HG03457 (cell line): ENCODE measurements at regions not wholly inside any gene's neighbourhood (a gene's known extent, or its start where the extent isn't known, plus 50 kb on each side); places are given as distances from the start of the nearest gene placed in this dataset.

Source experiments
- ATAC-seq: cut with Tn5 transposase; IDR thresholded peaks from one replicate; pipeline ENCODE4 v1.9.1; 2021; ENCODE audit warnings: moderate number of reproducible peaks; ENCODE audit not compliant: unreplicated experiment

DNA sequence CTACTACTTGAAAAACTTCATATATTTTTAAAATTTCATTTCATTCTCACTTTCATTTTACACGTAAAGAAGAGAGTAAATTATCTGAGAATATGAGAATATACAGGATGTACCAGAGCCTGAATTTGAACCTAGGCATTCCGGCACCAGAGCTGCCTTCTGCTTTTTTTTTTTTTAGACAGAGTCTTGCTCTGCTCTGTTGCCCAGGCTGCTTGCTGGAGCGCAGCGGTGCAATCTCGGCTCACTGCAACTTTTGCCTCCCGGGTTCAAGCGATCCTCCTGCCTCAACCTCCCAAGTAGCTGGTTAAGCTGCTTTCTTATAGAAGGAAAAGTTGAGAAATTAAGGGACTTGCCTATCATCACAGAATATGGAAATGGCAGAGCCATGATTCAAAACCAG, 540.1 kb downstream of the EBF1 start:
- ATAC-seq = no peak

DNA sequence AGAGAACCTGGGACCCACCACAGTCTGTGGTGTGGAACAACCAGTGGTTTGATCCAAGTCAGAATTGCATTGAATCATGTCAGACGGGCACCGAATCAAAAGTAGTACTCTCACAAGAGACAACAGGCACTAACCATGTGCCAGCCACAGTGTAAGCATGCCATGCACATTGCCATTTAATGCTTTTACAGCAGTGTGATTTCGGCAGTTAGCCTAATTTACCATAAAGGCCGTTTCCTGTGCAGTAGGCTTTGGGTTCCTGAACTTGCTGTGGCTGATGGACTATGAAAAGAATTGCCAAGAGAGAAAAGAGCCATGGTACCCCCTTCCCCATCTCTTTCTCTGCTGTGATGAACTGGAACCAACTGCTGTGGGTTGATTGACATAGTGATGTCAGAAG, 540.6 kb downstream of the EBF1 start:
- ATAC-seq = no peak

DNA sequence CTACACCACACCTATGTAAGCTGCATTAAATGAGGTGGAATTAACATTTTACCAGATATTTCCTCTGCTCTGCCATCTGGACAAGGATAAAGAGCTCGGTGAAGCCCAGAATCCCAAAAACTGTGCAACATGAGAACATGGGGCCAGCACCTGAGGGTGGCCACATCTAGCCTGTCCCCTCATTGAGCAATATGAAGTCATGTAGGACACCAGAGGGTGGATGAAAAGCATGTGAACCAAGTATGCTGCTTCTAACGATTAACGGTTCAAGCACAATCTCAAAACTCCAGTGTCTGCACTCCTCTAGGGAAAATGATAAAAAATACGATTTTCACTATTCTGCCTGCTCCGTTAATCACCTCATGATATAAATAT, 545.8 kb downstream of the EBF1 start:
- ATAC-seq = no peak

DNA sequence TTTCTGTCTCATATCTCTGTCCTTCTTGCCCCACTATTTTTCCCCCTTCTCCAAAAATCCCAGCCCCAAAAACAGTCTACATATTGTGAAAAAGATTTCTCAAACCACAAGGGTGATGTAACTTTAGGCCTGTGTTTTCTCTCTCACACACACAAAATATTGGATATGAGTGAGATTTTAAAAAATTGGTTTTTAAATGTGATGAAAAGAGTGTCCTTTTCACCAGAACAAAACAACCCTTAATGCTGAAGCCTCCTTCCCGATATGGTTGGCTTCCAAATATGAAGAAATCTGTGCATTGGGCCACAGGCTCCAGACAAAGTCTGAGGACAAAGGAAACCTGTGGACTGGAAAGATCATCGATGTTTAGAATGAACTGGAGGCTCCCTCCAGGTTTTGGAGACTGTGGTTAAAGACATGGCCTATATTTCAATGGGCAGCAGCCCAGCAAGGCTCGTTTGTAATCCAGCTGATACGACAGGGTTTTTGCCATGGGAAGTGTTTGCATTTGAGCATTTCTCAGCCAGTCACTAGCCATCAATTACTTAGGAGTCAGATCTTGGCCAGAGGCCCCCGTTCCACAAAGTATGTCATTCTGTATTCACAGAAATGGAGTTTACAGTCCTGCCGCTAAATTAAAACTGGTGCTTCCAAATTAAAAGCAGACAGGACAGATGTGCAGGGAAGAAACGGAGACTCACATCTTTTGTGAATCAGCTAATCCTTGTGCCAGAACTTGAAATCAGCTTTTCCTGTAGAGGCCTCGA, 546.3 kb downstream of the EBF1 start:
- no peak for ATAC-seq

DNA sequence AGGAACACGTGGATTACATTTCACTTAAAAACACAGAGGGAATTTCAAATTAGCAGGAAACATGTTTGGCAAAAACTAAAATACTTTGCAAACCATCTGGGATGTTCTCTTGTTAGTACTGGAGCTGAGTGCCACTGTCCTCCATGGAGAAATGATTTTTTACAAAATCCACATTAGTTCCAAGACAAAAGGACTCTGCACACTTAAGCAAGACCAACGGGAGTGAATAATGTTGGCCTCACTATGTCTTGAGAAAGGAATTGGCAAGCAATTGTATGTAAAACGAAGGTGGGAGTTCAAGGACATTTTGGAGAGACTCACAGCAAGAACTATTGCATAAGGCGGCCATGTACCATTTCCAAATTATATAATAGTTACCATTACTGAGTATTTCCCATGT, 547.5 kb downstream of the EBF1 start:
- no peak for ATAC-seq

DNA sequence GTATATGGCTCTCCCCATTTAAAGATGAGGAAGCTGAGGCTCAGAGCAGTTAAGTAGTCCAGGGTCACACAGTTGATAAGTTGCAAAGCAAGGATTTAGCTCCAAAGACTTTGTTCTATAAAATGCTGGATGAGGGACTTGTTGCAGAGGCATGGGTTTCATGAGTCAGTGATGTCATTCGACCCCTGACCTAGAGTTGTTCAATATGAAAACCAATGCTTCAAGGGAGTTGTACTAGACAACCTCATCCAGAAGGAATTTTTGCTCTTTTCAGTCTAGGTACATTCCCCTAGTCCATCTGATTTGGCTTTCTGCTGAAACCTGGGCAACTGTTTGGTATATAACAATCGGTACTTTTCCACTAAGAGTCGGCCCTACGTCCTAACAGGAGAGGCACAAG, 550.4 kb downstream of the EBF1 start:
- ATAC-seq = no peak

DNA sequence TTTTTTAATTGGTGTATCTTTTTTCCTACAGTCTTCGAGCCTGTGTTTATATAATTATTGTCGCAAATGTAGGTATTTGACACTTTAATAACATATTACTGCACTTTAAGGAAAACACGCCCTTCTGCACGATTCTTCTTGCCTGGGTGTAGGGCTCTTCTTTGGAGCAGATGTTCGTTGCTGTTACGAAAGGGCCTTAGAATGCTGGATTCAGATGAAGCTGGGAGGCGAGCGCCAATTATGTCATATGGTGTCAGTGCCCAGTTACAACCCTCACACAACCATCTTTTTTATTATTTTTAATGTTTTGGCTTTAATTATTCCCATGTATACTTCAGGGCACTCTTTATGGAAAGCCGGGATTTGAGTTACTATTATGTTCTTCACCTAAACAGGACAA, 553.0 kb downstream of the EBF1 start:
- no peak for ATAC-seq

DNA sequence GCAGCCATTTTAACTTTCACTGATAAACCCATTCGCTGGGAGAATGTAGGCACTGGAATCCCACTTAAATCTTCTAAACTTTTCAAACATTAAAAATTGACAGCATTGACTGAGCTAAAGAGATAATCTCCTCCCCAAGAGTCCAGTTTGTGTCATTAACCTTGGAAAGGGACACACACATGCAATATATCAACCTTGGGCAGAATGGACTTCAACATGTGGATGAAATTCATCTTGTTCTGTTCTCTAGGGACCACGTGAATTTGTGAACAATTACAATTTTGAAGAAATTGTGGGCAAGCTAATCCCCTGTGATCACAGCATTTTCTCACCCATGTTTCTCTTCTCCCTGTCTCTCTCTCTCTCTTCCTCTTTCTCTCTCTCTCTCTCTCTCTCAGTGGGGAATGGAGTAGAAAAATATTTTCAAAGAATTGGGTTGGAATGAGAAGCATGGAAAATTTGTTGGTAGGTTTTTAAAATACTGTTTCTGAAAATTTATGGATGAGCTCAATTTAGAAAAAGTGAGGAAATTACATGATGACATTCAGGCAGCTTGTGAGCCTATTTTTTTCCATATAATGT, 553.7 kb downstream of the EBF1 start:
- no peak for ATAC-seq

DNA sequence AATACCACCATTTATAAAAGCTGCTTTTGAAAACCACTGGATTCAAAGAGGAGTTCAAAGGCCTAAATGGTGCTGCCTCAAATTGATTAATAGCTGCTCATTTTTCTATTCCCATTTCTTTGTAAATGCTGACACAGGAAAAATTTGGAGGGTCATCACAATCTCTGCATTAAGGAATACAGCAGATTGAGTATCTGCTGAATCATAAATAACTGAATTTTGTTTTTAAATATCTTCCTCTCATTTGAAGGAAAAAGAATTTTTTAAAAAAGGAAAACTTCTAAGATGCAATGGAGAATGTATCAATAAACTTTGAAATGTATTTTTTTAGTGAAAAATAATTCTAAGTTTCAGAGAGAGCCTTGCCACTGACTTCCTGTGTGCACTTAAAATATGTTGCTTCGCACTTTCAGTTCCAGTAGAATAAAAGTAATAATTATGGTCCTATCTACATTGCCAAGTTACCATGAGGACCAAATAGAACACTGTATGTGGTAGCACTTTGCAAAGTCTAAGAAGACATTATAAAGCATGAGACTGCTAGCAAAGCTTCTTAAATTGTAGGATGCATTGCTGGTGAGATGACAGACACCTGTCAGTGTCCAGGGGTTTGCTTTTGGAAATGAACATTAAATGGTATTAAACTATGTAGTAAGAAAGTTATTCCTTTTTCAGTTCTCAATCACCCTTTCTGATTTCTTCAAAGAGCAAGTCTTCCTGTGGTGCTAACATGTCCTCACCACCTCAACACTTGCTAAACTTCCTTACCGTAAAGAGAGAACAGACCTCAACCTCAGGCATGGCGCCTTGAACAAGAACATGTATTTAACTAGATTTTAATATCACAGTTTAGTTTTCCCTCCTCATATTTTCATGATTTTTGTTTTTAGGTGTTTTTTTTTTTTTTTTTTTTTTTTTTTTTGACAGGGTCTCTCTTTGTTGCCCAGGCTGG, 555.1 kb downstream of the EBF1 start:
- no peak for ATAC-seq

DNA sequence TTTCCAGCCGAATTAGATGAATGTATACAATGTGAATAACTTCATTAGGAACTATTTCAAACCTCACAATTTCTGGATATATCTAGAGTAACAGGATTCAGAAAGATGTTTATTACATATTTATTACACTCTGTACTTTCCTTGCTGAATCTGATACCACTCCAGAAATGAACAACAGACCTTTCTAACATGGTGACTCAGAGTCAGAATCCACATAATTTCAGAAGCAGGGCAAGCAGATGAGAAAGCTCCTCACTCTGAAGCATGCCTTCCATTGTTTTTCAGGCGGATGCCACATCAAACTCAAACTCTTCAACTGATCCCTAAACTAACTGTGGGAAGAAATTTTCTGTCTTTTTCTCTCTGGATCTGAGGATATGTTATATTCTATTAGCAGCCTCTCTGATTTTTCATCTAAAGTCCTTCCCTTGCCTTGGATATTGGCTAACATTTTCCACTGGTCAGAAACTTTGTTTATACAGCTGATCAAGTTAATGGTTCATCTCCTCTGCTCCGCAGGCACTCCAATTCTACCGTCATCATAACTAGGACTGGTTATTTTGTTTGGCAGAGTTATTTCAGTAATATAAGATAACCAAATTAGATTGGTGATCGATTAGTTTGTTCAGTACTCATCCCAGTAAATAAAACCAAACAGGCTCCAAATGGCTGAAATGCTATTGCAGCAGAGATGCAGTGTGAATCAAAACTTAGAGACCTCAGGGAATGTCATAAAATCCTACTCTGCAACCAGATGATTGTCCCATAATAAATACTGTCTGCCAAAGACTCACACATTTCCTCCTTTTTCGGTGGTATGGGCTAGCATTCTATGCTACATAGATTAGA, 556.0 kb downstream of the EBF1 start:
- no peak for ATAC-seq

DNA sequence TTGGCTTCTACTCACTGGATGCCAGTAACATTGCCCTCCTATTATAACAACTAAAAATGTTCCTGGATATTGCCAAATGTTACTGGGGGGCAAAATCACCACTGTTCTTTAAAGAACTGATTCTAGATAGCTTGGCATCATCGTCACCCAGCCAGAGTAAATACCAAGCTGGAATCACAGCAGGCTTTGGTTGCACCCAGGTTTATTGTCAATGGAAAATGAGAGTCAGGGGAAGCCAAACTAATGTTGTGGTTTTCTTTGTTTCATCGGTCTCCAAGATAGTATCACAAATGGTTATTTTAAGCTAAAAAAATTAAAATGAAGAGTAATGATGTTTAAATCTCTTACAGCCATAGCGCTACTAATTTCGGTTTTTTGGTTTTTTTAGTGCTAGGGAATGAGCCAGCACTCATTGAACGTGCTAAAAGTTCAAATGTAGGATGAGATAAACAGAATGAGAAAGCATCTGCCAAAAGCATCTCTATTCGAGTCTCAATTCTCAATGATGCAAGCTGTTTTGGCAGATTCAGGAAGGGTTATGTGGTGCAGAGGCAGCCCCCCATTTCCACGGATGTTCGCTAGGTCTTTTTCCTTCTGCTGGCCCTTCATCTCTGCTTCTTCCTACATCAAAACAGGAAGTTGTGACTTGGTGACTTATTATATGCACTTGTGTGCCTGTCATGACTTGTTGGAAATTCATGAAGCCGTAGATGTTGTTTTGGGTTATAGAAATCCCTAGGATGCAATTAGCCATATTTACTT, 558.0 kb downstream of the EBF1 start:
- no peak for ATAC-seq

DNA sequence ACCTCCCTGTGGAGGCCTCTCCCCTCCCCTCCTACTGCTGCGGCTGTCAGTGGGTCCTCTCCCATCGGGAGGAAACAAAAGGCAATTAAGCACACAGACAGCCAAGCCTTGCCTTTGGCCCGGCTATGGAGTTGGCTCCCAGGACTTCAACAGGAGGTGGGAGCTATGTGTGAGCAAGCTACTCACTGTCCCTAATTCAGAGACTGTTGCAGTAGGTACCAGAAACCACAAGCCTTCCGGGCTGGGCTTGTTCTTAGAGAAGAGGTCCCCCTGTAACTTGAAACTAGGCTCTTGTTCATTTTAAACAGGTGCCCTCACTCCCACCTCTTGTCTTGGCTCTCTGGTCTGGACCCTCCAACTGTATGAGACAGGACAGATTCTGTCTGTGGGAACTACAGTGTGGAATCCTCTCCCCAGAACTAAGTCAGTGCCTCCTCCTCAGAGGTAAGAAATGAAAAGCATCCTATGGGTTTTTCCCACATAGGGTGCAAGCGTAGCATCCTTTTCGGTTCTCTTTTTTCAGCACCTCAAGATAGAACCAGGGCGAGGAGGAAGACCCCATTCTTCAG, 561.1 kb downstream of the EBF1 start:
- ATAC-seq = no peak

DNA sequence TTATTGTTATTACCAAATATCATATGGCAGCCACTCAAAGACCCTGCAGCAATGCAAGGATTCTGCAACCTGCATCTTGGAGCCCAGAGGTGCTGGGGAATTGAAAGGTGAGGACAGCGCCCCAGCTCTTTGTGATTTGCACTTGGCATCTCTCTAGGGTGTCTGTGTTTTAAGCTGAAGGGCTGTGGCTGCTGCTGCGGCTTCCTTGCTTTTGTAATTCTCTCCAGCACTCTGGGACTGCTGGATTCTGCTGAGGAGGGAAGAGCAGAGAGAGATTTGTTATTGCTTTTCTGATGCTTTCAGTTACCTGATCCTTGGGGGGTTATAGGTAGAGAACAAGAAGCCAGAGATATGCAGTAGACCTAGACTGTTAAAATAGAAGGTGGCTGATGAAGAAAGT, 562.4 kb downstream of the EBF1 start:
- ATAC-seq = no peak

DNA sequence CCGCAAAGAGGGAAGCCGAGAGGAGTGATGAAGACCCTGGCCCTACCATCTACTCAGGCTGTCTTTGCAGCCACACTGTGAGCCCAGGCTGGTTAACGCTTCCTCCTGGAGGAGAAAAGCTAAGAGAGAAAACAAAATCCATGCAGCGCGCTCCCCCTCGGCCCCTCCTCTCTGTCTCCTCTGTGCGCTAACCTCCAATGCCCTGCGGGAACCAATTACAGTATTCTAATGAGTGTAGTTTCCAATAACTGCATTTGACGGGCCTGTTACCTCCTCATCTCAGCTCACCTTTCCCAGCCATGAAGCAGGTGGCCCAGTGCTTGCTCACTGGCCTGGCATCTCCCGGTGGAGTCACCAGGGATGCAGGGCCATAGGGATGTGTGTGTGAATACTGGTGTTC, 565.5 kb downstream of the EBF1 start:
- ATAC-seq = no peak

DNA sequence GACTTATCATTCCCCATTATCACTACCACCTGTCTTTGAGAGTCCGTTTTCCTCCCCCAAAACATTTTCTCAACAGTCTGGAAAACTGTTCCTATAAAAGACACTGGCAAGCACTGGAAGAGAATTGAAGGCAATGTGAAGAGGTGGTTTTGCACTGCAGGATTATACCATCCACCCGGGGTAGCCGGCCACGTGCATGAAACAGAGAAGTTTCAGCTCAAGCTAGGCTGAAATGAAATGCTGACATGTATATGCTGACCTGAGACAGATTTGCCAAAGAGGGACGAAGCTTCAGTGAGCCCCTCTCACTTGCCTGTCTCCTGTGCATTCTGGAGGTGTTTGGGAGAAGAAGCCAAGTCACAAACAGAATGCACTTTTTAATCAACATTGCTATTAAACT, 567.0 kb downstream of the EBF1 start:
- no peak for ATAC-seq

DNA sequence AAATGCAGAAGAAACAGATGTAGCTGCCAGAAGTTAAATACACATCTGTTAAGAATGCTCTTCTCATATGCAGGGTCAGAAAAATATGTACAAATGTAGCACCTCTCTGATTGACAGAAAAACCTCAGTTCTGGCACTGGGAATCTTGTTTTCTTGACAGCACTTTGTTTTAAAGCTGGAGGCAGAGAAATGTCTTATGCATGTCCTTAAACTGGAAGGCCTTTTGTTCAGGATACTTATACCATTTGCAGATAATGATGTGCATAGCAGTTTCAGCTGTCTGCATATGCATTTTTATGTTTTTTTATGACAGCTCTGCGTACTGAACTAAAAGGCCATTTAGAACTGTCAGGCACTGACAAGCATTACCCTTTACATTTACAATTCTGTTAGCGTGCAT, 567.9 kb downstream of the EBF1 start:
- ATAC-seq = no peak

DNA sequence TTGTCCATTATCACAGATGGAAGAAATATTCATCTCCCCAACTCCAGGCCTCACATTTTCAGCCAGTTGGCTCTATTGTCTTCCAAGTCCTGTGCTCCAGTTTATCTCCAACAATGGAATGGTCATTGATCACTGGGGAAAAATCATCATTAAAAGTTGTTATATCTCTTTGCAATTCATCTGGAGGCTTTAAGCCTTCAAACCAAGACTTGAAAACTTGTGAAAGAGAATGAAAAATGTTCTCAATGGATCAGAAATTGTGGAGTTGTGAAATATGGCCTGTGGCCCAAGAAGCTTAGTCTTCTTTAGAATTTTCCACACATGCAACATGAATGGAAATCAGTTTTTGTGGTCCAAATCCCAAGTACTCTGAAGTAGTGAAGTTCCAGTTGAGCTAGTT, 569.6 kb downstream of the EBF1 start:
- no peak for ATAC-seq

DNA sequence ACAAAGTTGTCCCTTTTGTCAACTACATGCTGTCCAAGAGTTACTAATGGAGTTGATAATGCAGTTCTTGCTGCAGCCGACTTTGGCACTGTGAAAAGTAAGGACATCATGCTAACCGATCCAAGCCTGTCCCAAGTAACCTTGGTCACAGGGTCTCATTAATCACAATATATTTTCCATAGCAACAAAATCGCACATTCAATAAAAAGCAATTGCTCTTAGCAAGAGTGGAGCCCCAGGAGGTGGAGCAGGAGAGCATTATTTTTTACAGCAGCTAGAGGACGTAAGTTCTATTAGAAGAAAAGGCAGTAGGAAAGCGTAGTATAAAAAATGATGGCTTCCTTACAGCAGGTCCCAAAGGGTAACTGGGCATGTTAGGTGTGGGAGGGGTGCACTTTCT, 570.3 kb downstream of the EBF1 start:
- no peak for ATAC-seq

DNA sequence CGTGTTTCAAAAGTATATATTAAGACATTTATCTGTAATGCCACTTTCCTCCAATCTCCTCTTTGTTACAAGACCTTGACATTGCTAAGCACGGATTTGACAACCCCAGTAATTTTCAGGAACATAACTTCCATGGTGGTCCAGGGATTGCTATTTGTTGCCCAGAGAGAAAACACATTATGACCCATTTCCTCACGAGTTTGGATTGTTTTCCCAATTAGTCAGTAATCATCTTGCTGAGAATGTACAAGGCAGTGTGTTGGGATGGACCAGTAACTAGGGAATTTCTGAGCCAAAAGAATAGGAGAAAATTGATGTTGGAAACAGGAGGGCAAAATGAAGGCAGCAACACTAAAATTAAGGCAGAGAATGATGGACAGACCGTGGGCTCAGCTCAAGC, 574.1 kb downstream of the EBF1 start:
- ATAC-seq = no peak

DNA sequence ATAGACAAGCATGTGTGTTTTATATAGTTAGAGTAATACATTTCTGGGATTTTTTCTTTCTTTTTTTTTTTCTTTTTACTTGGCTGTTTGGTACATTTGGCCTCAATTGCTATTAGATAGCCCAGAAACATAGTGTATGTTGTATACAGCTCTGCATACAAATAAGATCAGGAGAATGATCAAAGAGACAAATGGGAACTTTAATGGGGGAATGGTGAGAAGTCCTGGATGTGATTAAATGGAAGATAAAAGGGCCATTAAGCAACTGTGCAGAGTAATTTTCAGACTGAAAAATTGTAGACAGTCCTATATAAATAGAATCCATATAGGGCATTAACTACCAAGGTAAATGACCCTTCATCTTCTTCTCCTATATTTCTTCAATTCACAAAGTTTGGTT, 575.6 kb downstream of the EBF1 start:
- no peak for ATAC-seq
